ENCODE measurements at regions not wholly inside any gene's neighbourhood (a gene's known extent, or its start where the extent isn't known, plus 50 kb on each side); places are given as distances from the start of the nearest gene placed in this dataset.

DNA sequence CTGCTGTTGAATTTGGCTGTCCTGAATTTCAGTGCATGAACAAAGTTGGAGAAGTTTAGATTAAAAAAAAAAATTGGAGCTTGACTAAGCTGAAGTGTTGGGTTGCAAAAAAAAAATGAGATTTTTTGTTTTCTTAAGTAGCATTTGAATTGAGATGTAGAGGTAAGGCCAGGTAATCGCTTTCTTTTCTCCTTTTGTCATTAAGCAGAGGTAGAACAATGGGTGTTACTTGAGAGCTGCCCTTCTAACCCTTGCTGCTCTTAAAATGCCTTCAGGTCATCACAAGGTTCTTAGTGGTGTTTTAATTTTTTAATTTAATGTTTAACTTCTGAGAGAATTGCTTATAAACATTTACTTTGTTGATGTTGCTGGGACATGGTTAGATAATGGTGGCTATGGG is 84.1 kb upstream of the PRDM1 start:
- no TSS peak for BruUV-seq (replicated peaks)
- POLR2A ChIA-PET = interaction anchor here (0.6 to 3.9 kb wide), 5 partner anchors 11 to 835 kb away, joined by 3 to 28 read pairs (median 3); no protein-coding TSS in a partner anchor
- Histone ChIP-seq H3K79me2 (ENCODE audit: insufficient read depth, low read depth, low read length) (no peaks in the 10 kb centered on the region), H4K20me1 (ENCODE audit: insufficient read depth, low read length) (no peaks in the 10 kb centered on the region), H3K4me2 (ENCODE audit: low read length) (no peak overlapping the region), H3K4me1 (ENCODE audit: insufficient read depth, low read length, poor library complexity, severe bottlenecking) (no peaks in the 10 kb centered on the region), H3K9me2 (ENCODE audit: insufficient read depth, low read length) (no peaks in the 10 kb centered on the region; the same call in 1 of the 2 replicates), H2AFZ (ENCODE audit: low read length) (no peak overlapping the region), H3K36me3 (ENCODE audit: insufficient read depth, low read length) (no peaks in the 10 kb centered on the region), H3K4me3 (ENCODE audit: low read depth, low read length, poor library complexity, severe bottlenecking) (no peak overlapping the region), H3K9me3 (ENCODE audit: low read length) (no peaks in the 10 kb centered on the region), H3K27ac (ENCODE audit: low read depth, low read length, poor library complexity, severe bottlenecking) (no peak overlapping the region)
- DNase-seq (ENCODE audit: low spot score) = no peak
- no peak for TF ChIP-seq EZH2phosphoT487 (IDR thresholded peaks at IDR 0.05; ENCODE audit: borderline replicate concordance, low read depth, low read length)
- TF ChIP-seq, protein P1, sequence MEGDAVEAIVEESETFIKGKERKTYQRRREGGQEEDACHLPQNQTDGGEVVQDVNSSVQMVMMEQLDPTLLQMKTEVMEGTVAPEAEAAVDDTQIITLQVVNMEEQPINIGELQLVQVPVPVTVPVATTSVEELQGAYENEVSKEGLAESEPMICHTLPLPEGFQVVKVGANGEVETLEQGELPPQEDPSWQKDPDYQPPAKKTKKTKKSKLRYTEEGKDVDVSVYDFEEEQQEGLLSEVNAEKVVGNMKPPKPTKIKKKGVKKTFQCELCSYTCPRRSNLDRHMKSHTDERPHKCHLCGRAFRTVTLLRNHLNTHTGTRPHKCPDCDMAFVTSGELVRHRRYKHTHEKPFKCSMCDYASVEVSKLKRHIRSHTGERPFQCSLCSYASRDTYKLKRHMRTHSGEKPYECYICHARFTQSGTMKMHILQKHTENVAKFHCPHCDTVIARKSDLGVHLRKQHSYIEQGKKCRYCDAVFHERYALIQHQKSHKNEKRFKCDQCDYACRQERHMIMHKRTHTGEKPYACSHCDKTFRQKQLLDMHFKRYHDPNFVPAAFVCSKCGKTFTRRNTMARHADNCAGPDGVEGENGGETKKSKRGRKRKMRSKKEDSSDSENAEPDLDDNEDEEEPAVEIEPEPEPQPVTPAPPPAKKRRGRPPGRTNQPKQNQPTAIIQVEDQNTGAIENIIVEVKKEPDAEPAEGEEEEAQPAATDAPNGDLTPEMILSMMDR (conservative IDR thresholded peaks at IDR 0.05; ENCODE audit: low read length) = no peak
- intact Hi-C loops (cut with micrococcal nuclease; ENCODE audit: unreplicated experiment) = no loop called here
- CTCF ChIA-PET (ENCODE audit: unreplicated experiment) = no interaction called here

DNA sequence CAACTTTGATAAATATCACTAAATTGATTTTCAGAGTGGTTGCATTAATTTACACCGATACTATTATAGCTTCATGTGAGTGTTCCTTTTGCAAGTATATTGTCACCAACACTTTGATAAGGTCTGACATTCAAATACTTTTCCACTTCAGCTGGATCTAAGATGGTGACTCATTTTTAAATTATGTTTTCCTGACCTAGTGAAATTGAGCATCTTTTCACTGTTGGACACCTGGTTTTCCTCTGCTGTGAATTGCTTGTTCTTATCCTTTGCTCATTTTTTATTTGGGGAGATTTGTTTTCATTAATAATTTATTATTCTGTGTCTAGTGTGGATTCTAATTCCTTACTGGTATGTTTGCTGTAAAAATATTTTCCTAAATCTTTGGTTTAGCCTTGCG is 85.2 kb upstream of the PRDM1 start:
- intact Hi-C loops (cut with micrococcal nuclease; ENCODE audit: unreplicated experiment) = no loop called here
- CTCF ChIA-PET (ENCODE audit: unreplicated experiment) = no interaction called here
- no peak overlapping the region for H2AFZ ChIP-seq (ENCODE audit: low read length)
- H3K4me2 ChIP-seq (ENCODE audit: low read length) = no peak overlapping the region
- POLR2A ChIA-PET = interaction anchor here (3.9 kb wide), 1 partner anchor 10 kb away, joined by 28 read pairs; no protein-coding TSS in a partner anchor
- H4K20me1 ChIP-seq (ENCODE audit: insufficient read depth, low read length) = no peaks in the 10 kb centered on the region
- H3K4me1 ChIP-seq (ENCODE audit: insufficient read depth, low read length, poor library complexity, severe bottlenecking) = no peaks in the 10 kb centered on the region
- H3K79me2 ChIP-seq (ENCODE audit: insufficient read depth, low read depth, low read length) = no peaks in the 10 kb centered on the region
- H3K36me3 ChIP-seq (ENCODE audit: insufficient read depth, low read length) = no peaks in the 10 kb centered on the region
- DNase-seq (ENCODE audit: low spot score) = no peak
- TF ChIP-seq, protein P1 (conservative IDR thresholded peaks at IDR 0.05; ENCODE audit: low read length) = no peak
- no peak for TF ChIP-seq EZH2phosphoT487 (IDR thresholded peaks at IDR 0.05; ENCODE audit: borderline replicate concordance, low read depth, low read length)
- H3K4me3 ChIP-seq (ENCODE audit: low read depth, low read length, poor library complexity, severe bottlenecking) = no peak overlapping the region
- no TSS peak for BruUV-seq (replicated peaks)
- no peaks in the 10 kb centered on the region; the same call in 1 of the 2 replicates for H3K9me2 ChIP-seq (ENCODE audit: insufficient read depth, low read length)
- no peaks in the 10 kb centered on the region for H3K9me3 ChIP-seq (ENCODE audit: low read length)
- H3K27ac ChIP-seq (ENCODE audit: low read depth, low read length, poor library complexity, severe bottlenecking) = no peak overlapping the region

GRCh38 chr6:105997482-105997881 is 88.7 kb upstream of the PRDM1 start:
- ChIA-PET CTCF (ENCODE audit: unreplicated experiment) (no interaction called here), POLR2A (interaction anchor here (1.3 kb wide), 1 partner anchor 21 kb away, joined by 4 read pairs; no protein-coding TSS in a partner anchor)
- no peaks in the 10 kb centered on the region for H3K36me3 ChIP-seq (ENCODE audit: insufficient read depth, low read length)
- no peak for DNase-seq (ENCODE audit: low spot score)
- BruUV-seq (replicated peaks) = no TSS peak
- no peak overlapping the region for H3K4me2 ChIP-seq (ENCODE audit: low read length)
- H3K79me2 ChIP-seq (ENCODE audit: insufficient read depth, low read depth, low read length) = no peaks in the 10 kb centered on the region
- no peak for TF ChIP-seq EZH2phosphoT487 (IDR thresholded peaks at IDR 0.05; ENCODE audit: borderline replicate concordance, low read depth, low read length)
- TF ChIP-seq, protein P1 (conservative IDR thresholded peaks at IDR 0.05; ENCODE audit: low read length) = no peak
- no peaks in the 10 kb centered on the region for H4K20me1 ChIP-seq (ENCODE audit: insufficient read depth, low read length)
- no peaks in the 10 kb centered on the region for H3K9me2 ChIP-seq (ENCODE audit: insufficient read depth, low read length)
- no peak overlapping the region for H3K4me3 ChIP-seq (ENCODE audit: low read depth, low read length, poor library complexity, severe bottlenecking)
- intact Hi-C loops (cut with micrococcal nuclease; ENCODE audit: unreplicated experiment) = no loop called here
- H2AFZ ChIP-seq (ENCODE audit: low read length) = no peak overlapping the region
- no peak overlapping the region for H3K27ac ChIP-seq (ENCODE audit: low read depth, low read length, poor library complexity, severe bottlenecking)
- no peaks in the 10 kb centered on the region for H3K9me3 ChIP-seq (ENCODE audit: low read length)
- peaks cover 28% of the 10 kb centered on the region for H3K4me1 ChIP-seq (ENCODE audit: insufficient read depth, low read length, poor library complexity, severe bottlenecking)

All from OCI-LY7 (cell line).